Astrocyte of the spinal cord (primary cell): ENCODE measurements at regions not wholly inside any gene's neighbourhood (a gene's known extent, or its start where the extent isn't known, plus 50 kb on each side); places are given as distances from the start of the nearest gene placed in this dataset.
"Not testable (repeated sequence)": the region's sequence is repeated elsewhere in the genome, so short reads cannot be mapped to it uniquely, and the experiment has no call there.

ENCODE experiments used
- DNase-seq: peaks from one replicate; pipeline ENCODE4 v3.0.0; 2011; ENCODE audit warnings: low read depth, low spot score
- H3K4me3 ChIP-seq: 2 replicates; pipeline ENCODE4 v1.5.1; 2011; ENCODE audit warnings: low read depth, mild to moderate bottlenecking, low read length, moderate library complexity
- in situ Hi-C: cut with HindIII; loops from 2 replicates; pipeline ENCODE4 v1.10.0; 2017; ENCODE audit warnings: low sequenced_read_pairs
- TF ChIP-seq, protein P1 (sequence below): IDR thresholded peaks from 2 replicates; pipeline ENCODE4 v1.5.1; 2012; ENCODE audit warnings: low read depth, mild to moderate bottlenecking, low read length, inconsistent platforms

GRCh38 chr5:152104211-152104610, 179.6 kb upstream of the GLRA1 start:
- in situ Hi-C loops, result no loop called here
- no peak for DNase-seq
- TF ChIP-seq, protein P1, sequence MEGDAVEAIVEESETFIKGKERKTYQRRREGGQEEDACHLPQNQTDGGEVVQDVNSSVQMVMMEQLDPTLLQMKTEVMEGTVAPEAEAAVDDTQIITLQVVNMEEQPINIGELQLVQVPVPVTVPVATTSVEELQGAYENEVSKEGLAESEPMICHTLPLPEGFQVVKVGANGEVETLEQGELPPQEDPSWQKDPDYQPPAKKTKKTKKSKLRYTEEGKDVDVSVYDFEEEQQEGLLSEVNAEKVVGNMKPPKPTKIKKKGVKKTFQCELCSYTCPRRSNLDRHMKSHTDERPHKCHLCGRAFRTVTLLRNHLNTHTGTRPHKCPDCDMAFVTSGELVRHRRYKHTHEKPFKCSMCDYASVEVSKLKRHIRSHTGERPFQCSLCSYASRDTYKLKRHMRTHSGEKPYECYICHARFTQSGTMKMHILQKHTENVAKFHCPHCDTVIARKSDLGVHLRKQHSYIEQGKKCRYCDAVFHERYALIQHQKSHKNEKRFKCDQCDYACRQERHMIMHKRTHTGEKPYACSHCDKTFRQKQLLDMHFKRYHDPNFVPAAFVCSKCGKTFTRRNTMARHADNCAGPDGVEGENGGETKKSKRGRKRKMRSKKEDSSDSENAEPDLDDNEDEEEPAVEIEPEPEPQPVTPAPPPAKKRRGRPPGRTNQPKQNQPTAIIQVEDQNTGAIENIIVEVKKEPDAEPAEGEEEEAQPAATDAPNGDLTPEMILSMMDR, result no peak
- no peak overlapping the region for H3K4me3 ChIP-seq

DNA sequence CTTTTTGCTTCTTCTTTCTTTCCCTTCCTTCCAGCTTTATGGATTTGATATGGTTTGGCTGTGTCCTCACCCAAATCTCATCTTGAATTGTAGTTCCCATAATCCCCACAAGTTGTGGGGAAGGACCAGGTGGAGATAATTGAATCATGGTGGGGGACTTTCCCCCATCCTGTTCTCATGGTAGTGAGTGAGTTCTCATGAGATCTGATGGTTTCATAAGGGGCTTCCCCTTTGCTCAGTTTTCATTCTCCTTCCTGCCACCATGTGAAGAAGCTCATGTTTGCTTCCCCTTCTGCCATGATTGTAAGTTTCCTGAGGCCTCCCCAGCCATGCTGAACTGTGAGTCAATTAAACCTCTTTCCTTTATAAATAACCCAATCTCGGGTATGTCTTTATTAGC, 178.3 kb upstream of the GLRA1 start:
- H3K4me3 ChIP-seq, in situ Hi-C loops, DNase-seq: not testable (repeated sequence)

DNA sequence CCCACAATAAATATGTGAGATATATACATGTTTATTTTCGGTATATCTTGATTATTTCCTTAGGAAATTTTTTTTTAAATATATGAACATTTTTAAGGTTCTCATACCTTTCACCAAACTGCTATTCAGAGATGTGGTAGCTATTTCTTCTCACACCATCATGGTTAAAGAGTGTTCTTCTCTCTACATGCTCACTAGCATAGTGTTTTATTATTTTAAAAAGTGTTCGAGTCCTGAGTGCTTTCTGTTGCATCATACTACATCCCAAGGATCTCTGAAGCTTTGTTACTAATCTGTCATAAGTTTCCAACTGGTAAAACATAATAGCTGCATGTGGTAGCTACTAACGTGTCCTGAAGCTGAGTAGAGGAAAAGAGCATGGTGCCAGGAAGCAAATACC, 177.4 kb upstream of the GLRA1 start:
- no peak overlapping the region for H3K4me3 ChIP-seq
- TF ChIP-seq, protein P1, result no peak
- DNase-seq, result no peak
- in situ Hi-C loops, result no loop called here

DNA sequence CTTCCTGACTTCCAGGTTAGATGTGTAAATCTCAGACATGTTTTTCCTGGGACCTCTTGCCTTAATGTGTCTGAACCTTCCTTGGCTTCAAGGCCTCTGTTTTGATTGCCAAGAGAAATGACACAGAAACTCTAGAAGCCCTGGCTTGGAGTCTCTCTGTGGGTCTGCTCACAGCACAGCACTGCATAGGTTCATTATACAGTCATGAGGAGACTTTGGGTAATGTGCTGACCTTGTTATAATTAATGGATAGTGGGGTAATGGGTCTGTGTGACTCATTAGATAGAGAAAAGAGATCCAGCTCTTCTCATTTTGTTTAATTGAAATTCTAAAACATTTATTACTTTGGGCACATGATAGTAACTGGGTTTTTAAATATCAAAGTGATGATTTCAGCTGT, 175.8 kb upstream of the GLRA1 start:
- no peak for DNase-seq
- TF ChIP-seq, protein P1, result no peak
- no peak overlapping the region for H3K4me3 ChIP-seq
- in situ Hi-C loops, result no loop called here

GRCh38 chr5:152097128-152097527, 172.5 kb upstream of the GLRA1 start:
- no peak overlapping the region for H3K4me3 ChIP-seq
- in situ Hi-C loops, result no loop called here
- no peak for DNase-seq
- TF ChIP-seq, protein P1, result no peak

DNA sequence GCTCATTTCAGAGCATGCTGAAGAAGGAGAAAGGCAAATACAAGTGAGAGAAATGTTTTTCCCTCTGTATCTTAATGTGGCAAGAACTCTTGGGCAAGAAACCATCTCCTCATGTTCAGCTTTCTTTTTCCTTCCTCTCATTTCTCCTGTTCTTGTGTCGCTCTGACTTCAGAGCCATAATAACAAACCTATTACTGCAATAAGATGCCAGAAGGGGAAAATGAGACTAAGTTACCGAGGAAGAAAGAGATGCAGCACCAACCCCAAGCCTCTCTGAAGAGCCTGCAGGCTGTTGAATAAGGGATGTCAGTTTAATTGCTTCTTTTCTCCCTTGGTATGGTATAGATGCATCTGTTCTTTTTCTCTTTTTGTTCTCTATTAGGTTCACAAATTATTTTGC, 170.1 kb upstream of the GLRA1 start:
- in situ Hi-C loops, result no loop called here
- no peak for DNase-seq
- TF ChIP-seq, protein P1, result no peak
- no peak overlapping the region for H3K4me3 ChIP-seq

DNA sequence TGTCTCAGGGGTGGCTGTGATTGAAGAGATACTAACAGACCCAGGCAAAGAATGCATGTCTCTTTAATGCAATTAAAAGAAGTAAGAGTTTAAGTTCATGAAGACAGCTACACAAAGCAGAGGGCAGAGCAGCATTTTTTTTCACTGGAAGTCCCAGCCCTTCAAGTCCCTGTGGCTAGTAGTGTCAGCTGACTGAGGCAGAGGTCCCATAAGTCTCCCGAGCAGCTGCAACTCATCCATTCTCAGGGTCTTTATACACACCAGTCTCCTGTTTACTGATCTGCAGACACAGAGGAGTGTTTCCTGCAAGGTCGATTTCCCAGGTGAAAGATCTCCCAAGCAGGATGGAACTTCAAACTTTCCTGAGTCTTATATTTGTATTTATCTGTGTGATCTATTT, 169.4 kb upstream of the GLRA1 start:
- DNase-seq, result no peak
- no peak overlapping the region for H3K4me3 ChIP-seq
- in situ Hi-C loops, result no loop called here
- TF ChIP-seq, protein P1, result no peak
